GM12891 (cell line): ENCODE measurements at regions not wholly inside any gene's neighbourhood (a gene's known extent, or its start where the extent isn't known, plus 50 kb on each side); places are given as distances from the start of the nearest gene placed in this dataset.

Experiments
- POLR2A ChIP-seq: IDR thresholded peaks from 2 replicates; pipeline ENCODE4 v1.6.1; 2011; ENCODE audit warnings: low read depth, low read length, control low read depth
- POLR2AphosphoS5 ChIP-seq: IDR thresholded peaks from 2 replicates; pipeline ENCODE4 v1.6.1; 2011; ENCODE audit warnings: low read depth, low read length, control low read depth

- no peak for TF ChIP-seq POLR2A
- no peak for TF ChIP-seq POLR2AphosphoS5
Measured at GRCh38 chr16:5715155-5715554, 617.6 kb upstream of the EEF2KMT start.
